GM18951 (cell line): ENCODE measurements at regions not wholly inside any gene's neighbourhood (a gene's known extent, or its start where the extent isn't known, plus 50 kb on each side); places are given as distances from the start of the nearest gene placed in this dataset.

Experiments used
- POLR2A ChIP-seq: IDR thresholded peaks from 4 replicates; pipeline ENCODE4 v1.6.1; 2011; ENCODE audit warnings: mild to moderate bottlenecking; ENCODE audit not compliant: insufficient read length, insufficient read depth; ENCODE audit errors: extremely low read depth
- in situ Hi-C: fragments of 300-500 bp; cut with MboI; formaldehyde crosslinking; loops from one replicate; pipeline ENCODE4 v1.12.0; 2022; ENCODE audit warnings: low sequenced_read_pairs, mixed read lengths, inconsistent platforms; ENCODE audit not compliant: unreplicated experiment

GRCh38 chr16:6034511-6034910, 936.9 kb upstream of the EEF2KMT start:
- in situ Hi-C loops: no loop called here
- no peak for TF ChIP-seq POLR2A

GRCh38 chr16:6032438-6032837, 934.8 kb upstream of the EEF2KMT start:
- TF ChIP-seq POLR2A: no peak
- in situ Hi-C loops: no loop called here

GRCh38 chr16:6031567-6031966, 934.0 kb upstream of the EEF2KMT start:
- in situ Hi-C loops: no loop called here
- no peak for TF ChIP-seq POLR2A

- in situ Hi-C loops: no loop called here
- TF ChIP-seq POLR2A: no peak
Measured at GRCh38 chr16:6031102-6031501, 933.5 kb upstream of the EEF2KMT start.

- in situ Hi-C loops: no loop called here
- TF ChIP-seq POLR2A: no peak
Measured at GRCh38 chr16:6027733-6028132, 930.1 kb upstream of the EEF2KMT start.

GRCh38 chr16:6023449-6023848, 925.9 kb upstream of the EEF2KMT start:
- in situ Hi-C loops: no loop called here
- TF ChIP-seq POLR2A: no peak

- no peak for TF ChIP-seq POLR2A
- in situ Hi-C loops: no loop called here
Measured at GRCh38 chr16:6021276-6021943, 923.8 kb upstream of the EEF2KMT start.

GRCh38 chr16:6020162-6020985, 922.8 kb upstream of the EEF2KMT start:
- in situ Hi-C loops: no loop called here
- no peak for TF ChIP-seq POLR2A

- in situ Hi-C loops: no loop called here
- TF ChIP-seq POLR2A: no peak
Measured at GRCh38 chr16:6019490-6019991, 921.9 kb upstream of the EEF2KMT start.

GRCh38 chr16:6018848-6019489, 921.4 kb upstream of the EEF2KMT start:
- in situ Hi-C loops: no loop called here
- TF ChIP-seq POLR2A: no peak

- in situ Hi-C loops: no loop called here
- no peak for TF ChIP-seq POLR2A
Measured at GRCh38 chr16:6016530-6017184, 919.1 kb upstream of the EEF2KMT start.

GRCh38 chr16:6012716-6013115, 915.1 kb upstream of the EEF2KMT start:
- no peak for TF ChIP-seq POLR2A
- in situ Hi-C loops: no loop called here

- in situ Hi-C loops: no loop called here
- no peak for TF ChIP-seq POLR2A
Measured at GRCh38 chr16:6009151-6009550, 911.6 kb upstream of the EEF2KMT start.
